ENCODE measurements at regions not wholly inside any gene's neighbourhood (a gene's known extent, or its start where the extent isn't known, plus 50 kb on each side); places are given as distances from the start of the nearest gene placed in this dataset.

DNA sequence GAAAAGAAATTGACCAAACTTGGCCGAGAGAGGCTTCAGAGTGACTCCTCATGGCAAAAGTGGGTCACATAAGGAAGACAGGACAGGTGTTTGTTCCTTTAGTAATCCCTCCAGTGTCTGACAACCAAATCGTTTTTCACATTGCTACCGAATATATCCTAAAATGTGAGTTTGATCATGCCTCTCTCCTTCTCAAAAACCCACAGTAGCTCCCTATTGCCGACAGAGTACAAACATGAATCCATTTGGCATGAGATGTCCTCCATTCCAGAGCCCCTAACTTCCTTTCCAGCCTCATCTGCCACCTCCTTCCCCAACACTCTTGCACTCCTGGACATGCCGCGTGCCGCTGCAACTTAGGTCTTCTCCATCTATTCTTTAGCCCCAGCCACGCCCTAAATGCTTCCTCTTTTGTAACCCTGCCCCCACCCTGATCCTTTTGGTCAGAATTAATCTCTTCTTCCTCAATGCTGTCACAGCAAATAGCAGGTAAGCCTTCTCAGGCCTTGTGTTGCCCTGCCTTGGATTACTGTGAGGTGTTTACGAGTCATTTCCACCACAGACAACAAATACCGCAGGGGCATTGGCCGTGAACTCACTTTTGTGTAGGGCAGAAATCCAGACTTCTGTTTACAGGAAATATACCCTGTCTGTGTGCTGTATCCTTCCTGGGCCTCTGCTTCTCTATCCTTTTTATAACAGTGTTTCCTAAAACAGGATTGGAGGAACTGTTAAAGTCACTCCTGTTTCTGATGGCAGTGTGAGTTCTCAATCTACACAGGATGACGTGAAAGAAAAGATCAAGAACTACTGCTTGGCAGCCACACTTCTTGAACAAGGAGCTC lies 66.0 kb upstream of the FTH1 start:
- intact Hi-C loops (cut with DNase I) = loop anchor here in 1 of 2 donors (10.0 kb wide), 1 partner anchor 1621 kb away; no protein-coding TSS in a partner anchor
- no peak for DNase-seq (ENCODE audit: low spot score)

- intact Hi-C loops (cut with DNase I) = loop anchor here in 1 of 2 donors (10.0 kb wide), 1 partner anchor 1625 kb away; no protein-coding TSS in a partner anchor
- no peak for DNase-seq (ENCODE audit: low spot score)
Observed at GRCh38 chr11:62030071-62030684, 62.7 kb upstream of the FTH1 start.

GRCh38 chr11:62026739-62027370 lies 59.4 kb upstream of the FTH1 start:
- intact Hi-C loops (cut with DNase I) = no loop called here
- no peak for DNase-seq (ENCODE audit: low spot score)

DNA sequence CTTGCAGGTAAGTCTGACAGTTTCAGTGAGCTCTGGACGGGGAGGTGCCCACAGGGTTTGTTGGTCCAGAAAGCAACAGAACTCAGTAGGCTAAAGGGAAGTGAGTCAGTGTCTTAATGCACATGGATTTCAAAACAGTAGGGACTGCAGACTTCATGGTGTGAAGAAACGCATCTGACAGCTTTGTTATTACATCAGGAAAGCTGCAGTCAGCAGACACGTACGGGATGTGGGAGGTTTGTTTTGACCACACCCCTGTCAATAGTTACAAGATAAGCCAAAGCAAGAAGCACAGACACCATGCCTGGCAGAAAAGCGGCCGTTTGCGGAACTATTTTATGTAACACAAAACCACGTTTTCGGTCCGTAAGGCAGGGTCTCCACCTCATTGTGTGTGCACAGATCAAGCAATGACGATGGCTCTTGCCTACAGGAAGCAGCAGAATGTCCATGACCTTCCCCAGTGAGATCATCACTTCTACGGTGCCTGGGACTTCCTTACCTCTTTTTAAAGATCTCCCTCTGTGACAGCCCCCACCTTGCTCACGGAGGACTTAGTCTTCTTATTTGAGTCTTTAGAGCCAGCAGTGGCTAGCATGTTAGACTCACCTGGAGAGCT lies 58.2 kb upstream of the FTH1 start:
- intact Hi-C loops (cut with DNase I) = no loop called here
- DNase-seq (ENCODE audit: low spot score) = peak; percentile 89

GRCh38 chr11:62024936-62025486 lies 57.6 kb upstream of the FTH1 start:
- intact Hi-C loops (cut with DNase I) = loop anchor here in 1 of 2 donors (5.0 kb wide), 1 partner anchor 1992 kb away; no protein-coding TSS in a partner anchor
- DNase-seq (ENCODE audit: low spot score) = no peak

DNA sequence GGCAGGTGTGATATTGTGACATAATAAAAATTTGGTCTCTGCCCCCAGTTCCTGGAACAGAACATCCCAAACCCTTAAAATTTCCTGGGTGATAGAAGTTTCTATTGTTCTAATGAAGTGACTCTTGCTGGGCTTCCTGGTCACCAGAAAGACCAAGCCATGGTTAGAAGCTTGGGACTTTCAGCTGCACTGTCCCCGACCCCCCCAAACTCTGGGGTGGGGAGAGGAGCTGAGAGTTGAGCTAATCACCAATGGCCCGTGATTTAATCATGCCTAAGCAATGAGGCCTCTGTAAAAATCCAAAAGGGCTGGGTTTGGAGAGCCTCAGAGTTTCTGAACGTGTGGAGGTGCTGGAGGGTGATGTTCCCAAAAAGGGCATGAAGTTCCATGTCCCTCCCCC lies 54.8 kb upstream of the FTH1 start:
- intact Hi-C loops (cut with DNase I) = loop anchor here in 1 of 2 donors (5.0 kb wide), 1 partner anchor 1995 kb away; no protein-coding TSS in a partner anchor
- no peak for DNase-seq (ENCODE audit: low spot score)

GRCh38 chr11:62020661-62021060 lies 53.2 kb upstream of the FTH1 start:
- intact Hi-C loops (cut with DNase I) = loop anchor here in 1 of 2 donors (1.0 to 5.0 kb wide), 2 partner anchors 35 to 1997 kb away; no protein-coding TSS in a partner anchor
- DNase-seq (ENCODE audit: low spot score) = peak; percentile 73

DNA sequence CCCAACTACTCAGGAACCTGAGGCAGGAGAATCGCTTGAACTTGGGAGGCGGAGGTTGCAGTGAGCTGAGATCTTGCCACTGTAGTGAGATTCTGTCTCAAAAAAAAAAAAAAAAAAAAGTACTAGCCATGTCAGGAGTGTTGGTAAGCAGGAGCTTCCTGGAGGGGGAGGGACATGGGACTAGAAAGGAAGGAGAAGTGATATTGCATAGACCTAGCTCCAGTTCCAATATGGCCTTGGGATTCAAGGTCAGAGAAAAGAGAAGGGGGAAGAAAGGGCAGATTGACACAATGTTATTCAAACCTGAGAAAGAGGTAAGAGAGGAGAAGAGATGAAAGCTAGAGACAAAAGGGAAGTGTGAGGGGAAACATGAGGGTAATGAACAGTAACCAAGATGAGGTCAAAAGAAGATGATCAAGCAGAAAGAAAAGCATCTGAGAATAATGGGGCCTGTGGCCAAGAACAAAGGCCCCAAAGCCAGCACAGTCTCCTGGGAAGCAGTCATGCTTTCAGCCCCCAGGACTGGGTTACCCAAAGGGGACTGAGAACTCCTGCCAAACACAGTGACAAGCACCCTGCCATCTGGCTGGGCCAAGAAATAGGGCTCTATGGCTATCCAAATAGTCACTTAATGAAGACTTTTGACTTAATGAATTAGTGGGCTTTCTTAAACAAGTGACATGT lies 51.7 kb upstream of the FTH1 start:
- intact Hi-C loops (cut with DNase I) = no loop called here
- peak; percentile 8 for DNase-seq (ENCODE audit: low spot score)

- peak; percentile 54 for DNase-seq (ENCODE audit: low spot score)
- intact Hi-C loops (cut with DNase I) = no loop called here
Observed at GRCh38 chr11:62017878-62018655, 50.6 kb upstream of the FTH1 start.

Data from posterior vena cava (tissue), 2 donors.